GM21529 (cell line): ENCODE measurements at regions not wholly inside any gene's neighbourhood (a gene's known extent, or its start where the extent isn't known, plus 50 kb on each side); places are given as distances from the start of the nearest gene placed in this dataset.

Experiments used
- ATAC-seq: cut with Tn5 transposase; IDR thresholded peaks from one replicate; pipeline ENCODE4 v1.9.1; 2021; ENCODE audit not compliant: unreplicated experiment

GRCh38 chr3:10583798-10584708 lies 78.7 kb upstream of the ATP2B2 start:
- ATAC-seq: no peak

- no peak for ATAC-seq
Observed at GRCh38 chr3:10585945-10586344, 80.6 kb upstream of the ATP2B2 start.

DNA sequence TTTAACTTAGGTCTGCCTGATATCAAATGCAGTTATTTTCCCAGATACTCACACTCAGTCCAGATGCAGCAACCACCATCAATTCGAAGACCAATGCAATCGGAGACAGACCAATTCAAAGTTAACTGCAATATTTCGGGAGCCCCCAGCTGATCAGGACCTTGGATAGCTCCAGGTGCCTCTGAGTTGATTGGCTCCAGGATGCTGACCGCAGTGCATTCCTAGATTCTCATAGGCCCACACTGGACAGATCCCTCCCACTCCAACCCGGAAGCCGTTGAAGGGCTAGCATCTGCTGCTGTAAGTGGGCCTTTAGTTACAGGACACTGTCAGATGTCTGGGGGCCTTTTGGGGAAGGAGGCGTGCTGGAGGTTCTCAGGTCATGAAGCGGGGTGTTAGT lies 89.5 kb upstream of the ATP2B2 start:
- no peak for ATAC-seq

GRCh38 chr3:10596746-10597448 lies 91.5 kb upstream of the ATP2B2 start:
- no peak for ATAC-seq

DNA sequence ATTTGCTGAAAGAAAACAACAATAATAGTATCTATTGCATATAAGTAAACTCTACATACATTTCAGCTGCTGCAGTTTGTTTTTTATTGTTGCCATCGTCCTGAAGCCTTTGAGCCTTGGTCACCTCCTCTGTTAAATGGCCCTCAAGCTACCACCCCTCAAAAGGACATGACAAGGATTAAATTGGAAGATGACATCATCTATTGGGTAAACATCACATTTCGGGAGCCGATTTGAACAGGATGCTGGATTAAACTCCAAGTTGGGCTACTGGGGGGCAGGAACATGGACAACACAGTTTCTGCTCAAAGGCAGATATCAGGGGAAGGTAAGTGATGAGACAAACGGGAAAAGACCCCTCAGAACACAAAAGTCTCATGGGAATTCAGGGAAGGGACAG lies 92.3 kb upstream of the ATP2B2 start:
- ATAC-seq: no peak

DNA sequence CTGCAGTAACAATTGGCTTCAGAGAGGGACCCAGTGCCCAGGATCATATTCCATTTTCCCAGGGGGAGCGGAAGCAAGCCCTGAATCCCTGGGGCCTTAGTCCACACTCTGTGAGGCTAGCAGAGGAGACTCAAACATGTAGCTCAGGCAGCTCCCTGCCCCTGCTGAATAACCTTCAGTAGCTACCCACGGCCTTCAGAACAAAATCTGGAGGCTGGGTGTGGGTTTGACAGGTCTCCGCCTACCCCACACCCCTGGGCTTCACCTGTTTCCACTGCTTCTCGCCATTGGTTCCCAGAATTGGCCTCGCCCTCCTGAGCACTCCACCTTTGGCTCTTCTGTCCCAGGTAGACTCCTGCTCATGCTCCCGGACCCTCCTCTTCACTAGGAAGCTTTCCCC lies 93.6 kb upstream of the ATP2B2 start:
- ATAC-seq: no peak

GRCh38 chr3:10599444-10599843 lies 94.1 kb upstream of the ATP2B2 start:
- no peak for ATAC-seq

GRCh38 chr3:10600296-10600714 lies 94.9 kb upstream of the ATP2B2 start:
- ATAC-seq: no peak

- ATAC-seq: no peak
Observed at GRCh38 chr3:10600726-10601125, 95.3 kb upstream of the ATP2B2 start.

DNA sequence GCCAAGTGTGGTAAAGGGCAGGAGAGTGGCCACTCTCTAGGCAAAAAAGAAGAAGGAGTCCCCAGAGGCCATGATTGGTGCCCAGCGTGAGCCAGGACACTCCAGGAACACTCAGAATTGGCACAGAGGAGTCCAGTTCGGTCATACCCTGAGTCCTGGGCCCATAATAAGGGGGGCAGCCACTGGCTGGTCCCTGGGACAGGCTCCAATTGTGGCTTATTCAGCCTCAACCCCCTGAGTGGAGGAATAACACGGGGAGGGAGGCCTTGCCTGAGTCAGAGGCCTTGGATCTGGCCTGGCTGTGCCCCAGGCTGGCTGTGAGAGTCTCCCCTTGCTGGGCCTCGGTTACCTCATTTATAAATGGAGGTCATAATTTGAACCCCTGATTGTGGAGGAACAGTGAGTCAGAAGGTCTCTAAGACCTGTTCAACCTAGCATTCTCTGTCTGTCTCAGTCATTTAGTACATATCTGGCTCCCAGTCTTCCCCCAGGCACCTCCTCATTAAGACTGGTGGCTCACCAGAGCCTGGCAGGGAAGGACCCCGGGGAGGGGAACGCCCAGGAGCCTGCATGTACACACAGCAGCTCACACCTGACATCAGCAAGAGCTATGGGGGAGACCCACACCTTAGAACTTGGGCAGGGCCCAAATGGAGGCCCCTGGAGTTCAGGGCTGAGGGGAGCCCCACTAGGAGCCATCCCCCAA lies 95.9 kb upstream of the ATP2B2 start:
- ATAC-seq: no peak

GRCh38 chr3:10601857-10602230 lies 96.5 kb upstream of the ATP2B2 start:
- no peak for ATAC-seq

GRCh38 chr3:10602271-10602670 lies 96.9 kb upstream of the ATP2B2 start:
- no peak for ATAC-seq

DNA sequence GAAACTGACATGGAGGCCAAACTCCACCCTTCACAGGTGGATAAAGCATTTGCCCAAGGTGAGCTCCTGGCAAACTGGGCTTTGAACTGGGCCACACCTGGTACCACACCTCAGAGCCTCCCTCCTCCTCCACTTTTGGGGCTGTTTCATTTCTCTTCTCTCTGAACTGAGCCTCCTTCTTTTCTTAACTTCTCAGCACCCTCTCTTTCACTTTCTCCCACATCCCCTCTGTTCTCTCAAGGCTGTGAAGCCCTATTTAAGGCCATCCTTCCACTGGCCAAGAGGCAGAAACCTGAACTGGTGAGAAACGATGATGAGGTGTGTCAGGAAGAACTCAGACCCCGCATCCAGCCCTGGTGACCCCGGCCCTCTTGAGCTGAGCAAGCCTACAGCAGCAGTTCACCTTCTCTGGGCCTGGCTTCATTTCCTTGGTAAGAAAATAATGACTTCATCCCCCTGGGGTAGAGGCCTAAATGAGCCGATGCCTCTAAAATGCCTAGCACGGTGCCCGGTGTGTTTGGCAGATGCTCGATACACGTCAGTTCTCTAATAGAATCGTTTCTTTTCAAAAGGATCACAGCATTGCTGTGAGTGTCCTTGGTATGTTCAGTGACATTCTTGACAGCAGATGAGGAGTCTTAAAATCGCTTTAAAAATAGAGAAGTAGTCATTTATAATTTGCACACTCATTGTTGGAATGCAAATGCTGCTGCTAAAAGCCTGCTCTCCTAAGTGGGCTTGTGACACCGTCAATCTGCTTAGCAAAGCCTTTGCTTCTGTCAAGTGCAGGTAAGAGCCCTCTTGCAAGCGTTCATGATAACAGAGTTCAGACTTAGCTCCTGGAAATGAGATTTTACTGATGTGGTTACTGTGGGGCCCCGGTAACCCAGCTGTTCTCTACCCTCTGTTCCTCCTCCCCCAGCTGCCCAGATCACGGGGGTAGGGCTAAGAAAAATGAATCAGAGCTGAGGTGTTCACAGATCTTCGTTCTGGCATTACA lies 97.7 kb upstream of the ATP2B2 start:
- no peak for ATAC-seq

GRCh38 chr3:10609134-10609533 lies 103.7 kb upstream of the ATP2B2 start:
- ATAC-seq: no peak

DNA sequence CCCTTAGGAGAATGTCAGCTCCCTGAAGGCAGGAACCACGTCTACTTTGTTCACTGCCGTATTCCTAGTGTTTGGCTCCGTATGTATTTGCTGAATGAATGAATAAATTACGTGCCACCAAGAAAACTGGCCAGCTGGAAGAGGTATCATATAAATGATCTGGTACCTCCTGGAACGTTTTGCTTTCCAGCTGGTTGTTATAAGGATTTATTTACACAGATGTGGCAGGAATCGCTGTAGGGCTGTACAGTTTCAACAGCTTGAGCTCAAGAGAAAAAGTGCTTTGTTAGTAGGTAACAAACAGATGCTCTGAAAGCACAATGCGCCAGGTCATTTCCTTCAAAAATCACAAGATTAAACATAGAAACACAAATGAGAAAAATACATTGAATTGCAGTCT lies 108.8 kb upstream of the ATP2B2 start:
- ATAC-seq: no peak

DNA sequence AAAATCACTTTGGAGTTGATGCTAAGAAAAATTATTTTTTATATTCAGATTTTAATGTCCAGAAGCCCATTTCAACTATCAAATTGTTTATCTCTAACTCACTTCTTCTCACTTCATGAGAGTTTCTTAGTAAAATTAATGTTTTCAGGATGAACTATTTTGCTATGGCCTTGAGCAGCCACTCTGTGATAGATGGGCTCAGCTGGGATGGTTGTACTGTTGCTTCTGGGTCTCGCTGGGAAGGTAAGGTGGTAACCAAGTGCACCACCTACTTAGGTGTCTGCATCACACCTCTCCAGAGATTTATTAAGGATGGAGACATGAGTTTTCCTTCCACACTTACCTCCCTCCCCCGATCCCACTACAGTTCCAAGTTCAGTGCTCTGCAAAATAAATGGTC lies 110.3 kb upstream of the ATP2B2 start:
- no peak for ATAC-seq

DNA sequence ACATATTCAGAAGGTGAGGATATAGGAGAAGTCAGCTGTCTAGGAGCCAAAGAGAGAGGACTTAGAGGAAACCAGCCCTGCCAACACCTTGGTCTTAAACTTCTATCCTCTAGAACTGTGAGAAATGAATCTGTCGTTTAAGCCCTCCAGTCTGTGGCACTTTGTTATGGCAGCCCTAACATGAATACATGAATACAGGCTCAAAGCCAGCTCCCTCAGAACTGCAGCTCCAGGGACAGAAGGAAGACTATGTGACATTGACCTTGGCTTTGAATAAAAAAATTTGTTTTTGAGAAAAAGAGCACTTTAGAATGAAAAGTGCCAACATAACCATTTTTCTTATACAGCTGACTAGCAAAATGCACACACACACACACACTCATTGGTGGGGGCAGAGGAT lies 110.9 kb upstream of the ATP2B2 start:
- ATAC-seq: no peak

DNA sequence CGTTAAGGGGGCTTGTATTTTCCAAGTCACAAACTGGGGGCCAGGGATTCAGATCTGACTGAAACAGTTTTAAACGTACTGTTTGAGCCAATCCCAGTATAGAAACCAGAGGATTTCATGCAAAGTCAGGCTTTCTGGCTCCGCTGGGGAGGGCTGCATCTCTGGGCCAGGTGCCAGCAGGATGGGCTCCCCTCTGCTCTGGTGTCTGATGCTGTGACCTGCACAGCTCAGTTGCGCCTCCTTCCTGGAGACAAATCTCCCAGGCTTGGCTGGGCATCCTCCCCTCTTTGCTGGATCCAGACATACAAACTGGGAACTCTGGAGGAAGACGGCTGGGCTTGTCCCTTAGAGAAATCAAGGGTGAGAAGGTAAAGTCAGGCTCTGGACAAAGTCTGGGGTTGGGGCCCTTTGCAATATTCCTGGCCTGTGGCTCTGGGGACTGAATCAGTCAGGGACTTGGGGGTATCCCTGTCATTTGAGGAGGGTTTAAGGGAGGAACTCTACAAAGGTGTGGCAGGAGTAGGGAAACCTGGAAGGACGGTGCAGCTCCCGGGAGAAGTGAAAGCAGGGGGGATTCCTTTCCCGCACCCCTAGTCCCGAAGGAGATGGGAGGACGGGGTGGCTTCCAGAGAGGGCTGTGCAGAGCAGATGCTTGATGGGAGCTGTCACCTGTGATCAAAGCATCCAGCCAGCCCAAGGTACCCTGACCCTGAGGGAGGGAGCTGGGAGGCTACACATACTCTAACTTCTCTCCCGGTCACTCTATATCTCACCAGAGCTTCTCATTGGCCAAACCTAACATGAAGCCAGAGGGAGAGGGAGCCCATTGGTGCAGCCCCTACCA lies 114.8 kb upstream of the ATP2B2 start:
- ATAC-seq: no peak

GRCh38 chr3:10620833-10621082 lies 115.4 kb upstream of the ATP2B2 start:
- no peak for ATAC-seq
